ENCODE measurements at regions not wholly inside any gene's neighbourhood (a gene's known extent, or its start where the extent isn't known, plus 50 kb on each side); places are given as distances from the start of the nearest gene placed in this dataset.

DNA sequence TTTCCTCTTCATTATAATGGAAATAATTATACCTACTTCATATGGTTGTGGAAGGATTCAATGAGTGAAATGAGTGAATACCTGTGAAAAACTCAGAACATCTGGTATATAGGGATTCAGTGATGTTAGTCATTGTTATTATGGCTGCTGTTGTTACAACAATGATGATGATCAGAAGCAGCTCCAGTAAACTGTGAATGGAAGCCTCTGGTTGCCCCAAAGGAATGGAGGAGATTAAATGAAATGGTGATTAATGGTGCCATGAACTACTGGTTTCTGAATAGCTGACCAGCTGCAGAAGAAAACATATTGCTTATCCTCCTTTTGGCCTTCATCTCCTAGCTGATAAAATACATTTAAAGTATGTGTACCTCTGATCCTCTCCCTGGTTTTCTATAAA lies 372.0 kb downstream of the ARHGEF28 start:
- no peak for TF ChIP-seq CTCF (IDR thresholded peaks at IDR 0.05; ENCODE audit: poor library complexity, severe bottlenecking)
- TF ChIP-seq RAD21 (conservative IDR thresholded peaks at IDR 0.05) = no peak
- TF ChIP-seq REST (IDR thresholded peaks at IDR 0.05; ENCODE audit: borderline replicate concordance) = no peak
- TF ChIP-seq SMC3 (conservative IDR thresholded peaks at IDR 0.05; ENCODE audit: poor library complexity) = no peak
- TF ChIP-seq MXI1 (conservative IDR thresholded peaks at IDR 0.05; ENCODE audit: poor library complexity, severe bottlenecking) = no peak
- no peak for TF ChIP-seq TAF1 (IDR thresholded peaks at IDR 0.05; ENCODE audit: low read depth)
- no peak for TF ChIP-seq EZH2 (IDR thresholded peaks at IDR 0.05; ENCODE audit: borderline replicate concordance, insufficient read depth, low read length, poor library complexity, severe bottlenecking)
